Gastrocnemius medialis (tissue), 4 donors: ENCODE measurements at regions not wholly inside any gene's neighbourhood (a gene's known extent, or its start where the extent isn't known, plus 50 kb on each side); places are given as distances from the start of the nearest gene placed in this dataset.

ENCODE experiments used
- CTCF ChIP-seq, 5 experiments: fragments of 450-650 bp in 3 of 5; fragments of 200-600 bp in 2 of 5; sonication (generic) in 2 of 5; IDR thresholded peaks in 4 of 5; conservative IDR thresholded peaks in 1 of 5; 1 replicate in 4 of 5; 2 replicates in 1 of 5; pipeline ENCODE4 v1.5.1; 2016 to 2019; ENCODE audit warnings: antibody characterized with exemption in 5 of 5, mild to moderate bottlenecking in 3 of 5, moderate library complexity in 3 of 5
- POLR2A ChIP-seq, 2 donors: fragments of 450-650 bp; IDR thresholded peaks; one replicate each; pipeline ENCODE4 v1.6.1; 2017; ENCODE audit warnings: antibody characterized with exemption in 2 of 2, mild to moderate bottlenecking in 2 of 2, moderate library complexity in 2 of 2

DNA sequence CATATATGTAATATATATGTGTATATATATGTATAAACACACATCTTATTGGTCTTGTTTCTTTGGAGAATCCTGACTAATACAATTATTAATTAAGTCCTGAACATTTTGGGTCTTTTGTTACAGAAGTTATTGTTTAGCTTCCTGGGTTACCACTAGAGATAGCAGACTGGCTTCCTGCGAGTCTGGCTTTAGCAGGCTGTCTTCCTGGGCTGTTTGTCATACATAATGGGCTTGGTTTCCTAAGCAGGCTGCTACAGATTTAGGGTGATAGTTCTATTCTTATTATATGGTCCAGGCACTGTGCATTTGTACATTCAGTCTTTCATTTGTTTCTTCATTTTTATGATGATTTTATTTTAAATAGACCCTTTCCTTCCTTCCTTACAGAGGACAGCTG, 312.0 kb upstream of the TMTC4 start:
- TF ChIP-seq CTCF (IDR thresholded peaks at IDR 0.05 in 4 of 5, conservative IDR thresholded peaks at IDR 0.05 in 1 of 5) (no peak), POLR2A (IDR thresholded peaks at IDR 0.05) (no peak)
